ENCODE measurements at regions not wholly inside any gene's neighbourhood (a gene's known extent, or its start where the extent isn't known, plus 50 kb on each side); places are given as distances from the start of the nearest gene placed in this dataset.

- H3K4me3 ChIP-seq (ENCODE audit: low read depth, low read length) = no peak overlapping the region
- TF ChIP-seq CTCF (IDR thresholded peaks at IDR 0.05; ENCODE audit: low read depth, low read length) = no peak
These were observed 476.1 kb upstream of the MPDZ start for GRCh38 chr9:13755551-13755950.

GRCh38 chr9:13750639-13751038 lies 471.1 kb upstream of the MPDZ start:
- TF ChIP-seq CTCF (IDR thresholded peaks at IDR 0.05; ENCODE audit: low read depth, low read length) = no peak
- H3K4me3 ChIP-seq (ENCODE audit: low read depth, low read length) = no peak overlapping the region

GRCh38 chr9:13750061-13750460 lies 470.6 kb upstream of the MPDZ start:
- H3K4me3 ChIP-seq (ENCODE audit: low read depth, low read length) = no peak overlapping the region
- no peak for TF ChIP-seq CTCF (IDR thresholded peaks at IDR 0.05; ENCODE audit: low read depth, low read length)

GRCh38 chr9:13746876-13747275 lies 467.4 kb upstream of the MPDZ start:
- TF ChIP-seq CTCF (IDR thresholded peaks at IDR 0.05; ENCODE audit: low read depth, low read length) = no peak
- H3K4me3 ChIP-seq (ENCODE audit: low read depth, low read length) = no peak overlapping the region

- H3K4me3 ChIP-seq (ENCODE audit: low read depth, low read length) = no peak overlapping the region
- TF ChIP-seq CTCF (IDR thresholded peaks at IDR 0.05; ENCODE audit: low read depth, low read length) = no peak
These were observed 464.9 kb upstream of the MPDZ start for GRCh38 chr9:13744261-13744901.

GRCh38 chr9:13737885-13738284 lies 458.4 kb upstream of the MPDZ start:
- no peak overlapping the region for H3K4me3 ChIP-seq (ENCODE audit: low read depth, low read length)
- TF ChIP-seq CTCF (IDR thresholded peaks at IDR 0.05; ENCODE audit: low read depth, low read length) = no peak

GRCh38 chr9:13735181-13735580 lies 455.7 kb upstream of the MPDZ start:
- TF ChIP-seq CTCF (IDR thresholded peaks at IDR 0.05; ENCODE audit: low read depth, low read length) = no peak
- no peak overlapping the region for H3K4me3 ChIP-seq (ENCODE audit: low read depth, low read length)

Data from WI38 (cell line).